Hematopoietic multipotent progenitor cell treated with erythropoietin and hydrocortisone succinate and interleukin-3 and kit ligand, for 15 days (in vitro differentiated cells): ENCODE measurements at regions not wholly inside any gene's neighbourhood (a gene's known extent, or its start where the extent isn't known, plus 50 kb on each side); places are given as distances from the start of the nearest gene placed in this dataset.

Source experiments
- DNase-seq: peaks from one replicate; pipeline ENCODE4 v3.0.0-alpha.2; 2015; ENCODE audit warnings: low spot score

DNA sequence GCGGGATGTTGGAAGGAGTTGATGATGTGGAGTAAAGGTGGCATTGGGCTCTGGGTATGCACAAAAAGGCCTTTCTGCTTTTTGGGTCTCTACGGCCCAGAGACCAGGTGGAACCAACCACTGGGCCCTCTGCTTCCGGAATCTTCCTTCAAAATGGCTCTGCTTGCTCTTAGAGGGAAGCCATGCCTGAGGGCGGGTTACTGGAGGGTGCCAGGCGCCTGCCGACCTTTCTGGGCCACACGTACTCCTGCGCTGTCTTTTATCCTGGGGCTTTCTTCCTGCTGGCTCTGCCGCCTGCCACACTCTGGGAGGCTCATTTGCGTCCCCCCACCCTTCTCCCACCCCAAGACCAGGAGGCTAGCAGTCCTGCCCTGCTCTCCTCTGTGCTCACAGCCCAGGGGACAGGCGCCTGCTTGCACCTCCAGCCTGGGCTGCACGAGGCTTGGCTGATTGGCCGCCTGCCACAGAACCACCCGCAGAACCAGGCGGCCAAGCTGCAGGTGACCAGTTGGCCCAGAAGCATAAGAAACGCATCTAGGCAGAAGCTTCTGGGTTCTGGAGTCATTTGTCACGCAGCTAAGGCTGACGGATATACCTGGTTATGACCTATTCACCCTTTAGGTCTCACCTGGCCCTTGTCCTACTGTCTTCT is 536.9 kb downstream of the TBC1D22A start:
- no peak for DNase-seq

DNA sequence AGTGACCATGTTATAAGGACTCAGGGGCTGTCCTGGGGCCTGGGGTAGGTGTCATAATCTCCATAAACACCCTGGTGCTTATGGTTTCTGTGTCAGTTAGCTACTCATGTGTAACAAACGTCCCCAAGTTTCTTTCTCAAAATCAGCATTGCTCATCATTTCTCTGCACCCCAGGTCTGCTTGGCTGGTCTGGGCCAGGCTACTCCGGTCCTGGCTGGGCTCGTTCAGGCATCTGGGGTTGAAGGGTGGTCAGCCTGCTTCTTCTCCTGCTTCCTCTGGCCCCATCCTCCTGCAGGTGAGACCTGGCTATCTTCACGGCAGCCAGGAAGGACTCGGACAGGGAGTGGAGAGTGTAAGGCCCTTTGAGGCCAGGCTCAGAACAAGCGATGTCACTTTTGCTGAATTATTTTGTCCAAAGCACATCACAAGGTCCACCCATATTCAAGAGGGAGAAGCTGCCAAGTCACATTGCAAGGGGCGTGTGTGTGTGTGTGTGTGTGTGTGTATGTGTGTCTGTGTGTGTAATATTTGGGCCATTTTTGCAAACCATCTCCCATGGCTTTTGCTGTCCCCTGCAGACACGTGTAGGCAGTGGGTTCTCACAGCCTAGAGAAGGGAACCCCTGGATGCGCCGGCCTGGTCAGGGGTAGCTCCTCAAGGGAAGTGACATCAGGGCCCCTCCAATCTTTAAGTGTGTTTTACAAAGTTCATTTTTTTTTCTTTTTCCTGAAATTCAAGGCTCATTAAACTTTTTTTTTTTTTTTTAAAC is 535.8 kb downstream of the TBC1D22A start:
- no peak for DNase-seq

DNA sequence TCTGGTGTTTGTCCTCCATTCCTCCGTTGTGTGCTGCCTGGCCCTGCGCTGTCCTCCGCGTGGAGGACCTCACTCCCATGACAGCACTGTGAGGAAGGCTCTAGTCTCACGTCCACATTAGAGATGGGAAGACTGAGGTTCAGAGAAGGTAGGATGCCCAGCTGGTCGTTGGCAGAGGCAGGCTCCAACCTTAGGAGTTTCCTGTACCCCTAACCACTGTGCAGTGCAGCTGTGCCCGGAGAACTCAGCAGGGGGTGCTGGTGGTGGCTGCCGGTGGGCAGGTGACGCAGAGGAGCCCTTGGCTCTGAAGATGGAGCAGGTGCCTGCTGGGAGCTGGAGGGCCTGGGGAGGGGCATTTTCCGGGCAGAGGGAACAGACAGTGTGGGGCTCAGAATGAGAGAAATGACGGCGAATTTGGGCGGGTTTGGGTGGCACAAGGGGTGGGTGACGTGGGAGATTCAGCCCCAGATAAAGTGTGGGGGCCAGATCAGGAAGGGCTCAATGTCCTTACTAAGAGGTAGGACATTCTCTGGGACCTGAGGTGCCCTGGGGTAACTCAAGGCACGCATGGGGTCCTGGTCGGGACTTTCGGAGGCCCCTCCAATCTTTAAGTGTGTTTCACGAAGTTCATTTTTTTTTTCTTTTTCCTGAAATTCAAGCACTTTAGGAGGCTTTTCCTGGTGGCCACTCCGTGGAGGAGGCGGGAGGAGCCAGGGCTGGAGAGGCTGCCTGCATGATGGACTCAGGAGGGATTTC is 535.0 kb downstream of the TBC1D22A start:
- no peak for DNase-seq

DNA sequence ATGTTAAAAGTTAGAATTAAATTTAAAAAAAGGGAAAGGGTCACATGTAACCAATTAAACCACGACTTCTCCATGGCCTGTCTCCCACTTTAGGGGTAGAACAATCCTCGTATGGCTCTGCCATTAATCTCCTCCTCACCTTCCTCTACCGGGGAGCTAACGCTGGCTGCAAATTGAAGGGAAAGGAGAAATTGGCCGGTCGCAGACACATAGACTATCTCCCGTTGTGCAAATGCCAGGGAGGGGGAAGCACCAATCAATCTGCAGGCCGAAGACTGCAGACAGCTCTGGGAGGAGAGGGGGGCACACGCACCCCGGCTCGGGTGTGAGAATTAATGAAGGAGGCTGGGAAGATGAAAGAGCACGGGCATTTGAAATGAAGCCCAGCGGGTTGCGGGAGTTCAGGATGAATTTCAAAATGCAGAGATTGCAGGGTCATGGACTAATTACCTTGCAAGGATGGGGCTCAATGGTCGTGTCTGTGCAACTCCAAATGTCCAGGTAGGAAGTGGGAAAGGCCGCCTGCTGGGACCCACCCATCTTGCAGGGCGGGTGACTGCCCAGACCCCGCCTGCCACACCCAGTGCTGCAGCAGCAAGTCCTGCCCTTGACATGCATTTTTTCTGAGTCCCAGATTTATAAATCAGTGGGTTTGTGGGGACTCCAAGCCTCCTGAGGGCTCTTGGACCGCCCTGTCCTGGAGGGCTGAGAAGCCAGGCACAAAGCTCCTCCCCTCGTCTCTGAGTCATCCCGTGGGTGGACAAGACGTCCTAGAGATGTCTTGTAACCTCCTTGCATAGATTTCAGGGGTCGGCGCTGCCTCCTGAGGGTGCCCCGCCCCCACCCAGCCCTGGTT is 534.2 kb downstream of the TBC1D22A start:
- DNase-seq, result no peak

DNA sequence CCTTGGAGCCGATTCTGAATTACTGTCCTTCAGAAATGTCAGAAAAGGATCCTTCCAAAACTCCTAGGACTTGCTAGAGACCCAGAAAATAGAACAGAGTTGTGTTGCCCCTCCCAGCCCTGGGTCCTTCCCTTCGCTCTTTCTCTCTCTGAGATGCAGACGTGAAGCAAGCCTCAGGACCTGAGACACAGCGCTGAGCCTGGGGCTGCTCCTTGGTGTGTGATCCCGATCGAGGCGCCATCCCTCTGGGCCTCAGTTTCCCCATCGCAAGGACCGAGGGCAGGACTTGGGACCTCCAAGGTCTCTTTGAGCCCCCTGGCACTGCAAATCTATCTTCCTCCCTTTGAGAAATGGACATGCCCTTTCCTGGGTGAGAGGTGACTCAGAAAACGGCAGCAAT is 533.5 kb downstream of the TBC1D22A start:
- DNase-seq, result no peak

DNA sequence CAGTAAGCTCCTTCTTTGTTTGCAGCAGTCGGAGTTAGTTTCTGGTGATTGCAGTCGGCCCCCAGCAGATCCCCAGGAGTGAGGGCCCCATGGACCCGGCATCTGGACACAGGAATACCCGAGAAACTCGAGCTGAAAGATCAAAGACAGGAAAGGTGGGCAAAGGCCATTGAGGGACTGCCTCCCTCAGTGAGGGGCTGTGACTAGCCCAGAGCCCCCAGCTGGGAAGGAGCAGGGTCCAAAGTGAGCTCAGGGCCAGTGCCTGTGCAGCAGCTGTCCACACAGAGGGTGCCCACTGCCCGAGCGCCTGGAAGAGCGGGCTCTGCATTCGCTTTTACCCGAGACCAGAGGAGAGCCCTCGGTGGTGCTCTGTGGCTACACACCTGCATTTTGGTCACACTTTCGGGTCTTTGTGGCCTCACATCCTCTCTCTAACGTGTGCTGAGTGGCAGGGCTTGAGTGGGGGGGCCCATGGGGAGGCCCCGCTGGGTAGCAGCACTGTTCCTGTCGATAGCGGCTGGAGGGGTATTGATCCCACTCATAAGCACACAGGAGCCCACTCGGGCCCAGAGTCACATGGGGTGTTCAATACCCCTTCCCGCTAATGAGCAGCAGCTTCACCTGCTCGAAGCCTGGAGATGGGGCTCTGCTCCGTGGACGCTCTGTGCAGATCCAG is 532.9 kb downstream of the TBC1D22A start:
- DNase-seq, result no peak

DNA sequence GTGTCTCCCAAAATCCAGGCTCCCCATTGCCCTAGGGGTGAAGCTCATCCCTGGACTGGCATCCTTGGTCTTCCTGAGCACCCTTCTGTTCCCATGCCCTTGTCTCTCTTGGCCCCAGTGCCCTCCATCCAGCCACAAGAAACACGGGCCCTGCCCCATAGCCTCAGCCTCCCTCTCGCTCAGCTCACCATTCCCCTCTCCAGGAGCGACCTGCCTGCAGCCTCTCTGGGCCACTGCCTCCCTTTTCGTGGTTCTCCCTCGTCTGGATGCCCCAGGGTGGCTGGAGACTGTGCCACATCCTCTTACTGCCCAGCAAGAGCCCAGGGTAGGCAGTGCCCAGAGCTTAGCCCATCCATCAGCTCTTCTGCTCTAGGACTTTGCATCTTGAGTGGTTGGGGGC is 532.1 kb downstream of the TBC1D22A start:
- no peak for DNase-seq

DNA sequence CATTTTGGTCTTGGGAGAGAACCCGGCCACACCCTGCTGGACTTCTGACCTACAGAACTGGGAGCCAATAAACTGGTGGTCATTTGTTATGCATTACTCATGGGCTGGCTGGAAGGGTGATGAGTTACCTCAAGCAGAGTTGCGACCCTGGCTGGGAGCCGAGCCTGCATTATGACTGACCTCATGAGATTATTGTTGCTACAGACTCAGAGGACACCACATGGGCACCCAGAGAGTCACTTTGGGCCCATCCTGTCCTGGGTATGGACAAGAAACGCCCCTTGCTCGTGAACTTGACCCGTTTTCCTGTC is 531.7 kb downstream of the TBC1D22A start:
- DNase-seq, result no peak

DNA sequence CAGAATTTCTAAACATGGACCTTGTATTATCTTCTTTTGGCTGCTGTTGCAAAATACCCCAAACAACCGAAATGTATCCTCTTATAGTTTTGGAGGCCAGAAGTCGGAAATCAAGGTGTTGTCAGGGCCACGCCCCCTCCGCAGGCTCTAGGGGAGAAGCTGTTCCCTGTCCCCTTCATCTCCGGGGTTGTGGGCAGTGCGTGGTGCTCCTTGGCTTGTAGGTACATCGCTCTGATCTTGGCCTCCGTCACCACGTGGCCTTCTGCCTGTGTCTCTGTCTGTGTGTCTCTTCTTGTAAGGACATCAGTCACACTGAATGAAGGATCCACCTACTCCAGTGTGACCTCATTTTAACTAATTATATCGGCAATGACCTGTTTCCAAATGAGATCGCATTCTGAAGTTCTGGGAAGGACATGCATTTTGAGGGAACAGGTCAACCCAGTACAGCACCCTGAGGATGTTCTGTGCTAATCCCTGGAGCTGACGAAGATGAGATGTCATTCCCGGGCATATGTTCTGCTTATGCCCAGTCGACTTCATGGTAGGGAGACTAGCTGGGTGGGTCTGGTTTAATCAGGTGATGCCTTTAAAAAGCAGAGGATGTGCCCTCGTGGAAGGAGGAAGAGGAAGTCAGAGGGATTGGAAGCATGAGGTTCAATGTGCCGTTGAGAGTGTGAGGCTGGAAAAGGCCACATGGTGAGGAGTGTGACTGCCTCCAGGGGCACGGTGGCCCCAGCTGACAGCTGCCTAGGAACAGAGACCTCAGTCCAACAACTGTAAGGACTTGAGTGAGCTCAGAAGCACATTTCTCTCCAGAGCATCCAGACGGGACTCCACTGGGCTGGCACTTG is 531.1 kb downstream of the TBC1D22A start:
- no peak for DNase-seq

DNA sequence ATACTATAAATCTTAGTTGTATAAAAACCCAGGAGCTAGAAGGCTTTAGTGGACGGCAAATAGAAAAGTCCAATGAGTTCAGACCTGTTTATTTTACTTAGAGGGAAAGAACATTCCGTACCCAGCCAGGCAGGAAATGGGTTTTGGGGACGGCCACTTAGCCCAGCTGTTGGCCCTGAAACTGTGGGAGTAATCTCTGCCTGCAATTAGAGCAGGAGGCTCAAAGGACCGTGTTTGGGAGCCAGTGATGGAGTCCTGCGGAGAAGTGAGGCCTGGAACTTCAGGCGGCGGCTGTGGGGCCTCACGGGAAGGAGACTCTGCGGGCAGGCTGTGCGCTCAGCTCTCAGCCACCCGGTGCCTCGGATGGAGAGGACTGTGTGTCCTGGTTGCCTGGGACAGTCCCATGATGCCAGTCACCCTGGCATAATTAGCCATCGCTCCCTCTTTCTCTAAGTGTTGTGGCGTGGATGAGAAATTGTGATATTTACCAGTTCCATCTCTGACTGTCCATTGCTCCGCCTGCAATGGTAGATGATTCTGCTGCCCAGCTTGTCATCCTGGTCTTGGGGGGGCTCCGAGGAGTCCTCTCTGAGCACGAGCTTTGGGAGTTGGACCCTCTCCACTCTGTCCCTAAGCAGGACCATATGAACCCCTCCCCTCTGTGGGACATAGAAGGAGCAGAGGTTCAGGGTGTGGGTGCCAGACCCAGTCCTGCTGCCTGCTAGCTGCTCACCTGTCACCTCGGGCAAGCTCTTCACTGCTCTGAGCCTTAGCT is 530.3 kb downstream of the TBC1D22A start:
- DNase-seq, result no peak

DNA sequence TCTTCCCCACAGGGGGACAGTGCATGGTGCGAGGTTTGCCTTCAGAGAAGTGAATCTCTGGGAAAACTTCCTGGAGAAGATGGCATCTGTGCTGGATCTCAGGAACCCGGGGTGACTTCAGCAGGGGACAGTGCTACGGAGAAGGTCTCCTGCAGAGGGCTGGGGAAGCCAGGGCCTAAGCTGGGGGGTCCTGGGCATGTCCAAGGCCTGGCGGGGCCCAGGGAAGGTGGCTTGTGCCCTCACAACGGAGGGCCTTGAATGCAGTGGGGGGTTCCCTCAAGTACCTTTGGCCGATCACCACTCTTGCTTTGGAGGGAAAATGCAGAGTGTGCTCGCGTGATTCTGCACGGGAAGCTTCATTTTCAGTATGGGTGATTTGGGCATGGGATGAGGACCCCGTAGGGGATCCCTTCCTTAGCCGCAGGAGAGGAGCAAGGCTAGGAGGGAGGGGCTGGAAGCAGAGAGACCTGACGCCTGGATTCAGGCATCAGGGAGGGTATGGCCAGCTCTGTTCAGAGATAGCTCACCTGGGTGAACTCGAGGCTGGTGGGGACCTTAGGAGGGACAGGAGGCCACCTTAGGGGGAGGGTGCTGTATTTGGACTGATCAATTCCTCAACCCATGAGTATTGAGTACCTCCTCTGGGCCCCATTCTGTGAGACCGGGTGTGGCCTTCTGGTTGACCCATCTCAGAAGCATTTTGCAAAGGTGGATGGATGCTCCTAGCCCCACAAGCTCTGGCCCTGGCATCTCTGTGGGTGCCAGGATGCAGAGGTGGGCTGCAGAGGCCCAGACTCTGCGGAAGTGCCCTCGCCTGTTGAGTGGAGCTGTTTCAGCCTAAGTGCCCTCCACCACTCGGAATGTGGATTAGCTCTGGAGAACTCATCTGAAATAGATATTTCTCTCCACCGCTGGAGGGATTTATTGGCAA is 529.4 kb downstream of the TBC1D22A start:
- no peak for DNase-seq

DNA sequence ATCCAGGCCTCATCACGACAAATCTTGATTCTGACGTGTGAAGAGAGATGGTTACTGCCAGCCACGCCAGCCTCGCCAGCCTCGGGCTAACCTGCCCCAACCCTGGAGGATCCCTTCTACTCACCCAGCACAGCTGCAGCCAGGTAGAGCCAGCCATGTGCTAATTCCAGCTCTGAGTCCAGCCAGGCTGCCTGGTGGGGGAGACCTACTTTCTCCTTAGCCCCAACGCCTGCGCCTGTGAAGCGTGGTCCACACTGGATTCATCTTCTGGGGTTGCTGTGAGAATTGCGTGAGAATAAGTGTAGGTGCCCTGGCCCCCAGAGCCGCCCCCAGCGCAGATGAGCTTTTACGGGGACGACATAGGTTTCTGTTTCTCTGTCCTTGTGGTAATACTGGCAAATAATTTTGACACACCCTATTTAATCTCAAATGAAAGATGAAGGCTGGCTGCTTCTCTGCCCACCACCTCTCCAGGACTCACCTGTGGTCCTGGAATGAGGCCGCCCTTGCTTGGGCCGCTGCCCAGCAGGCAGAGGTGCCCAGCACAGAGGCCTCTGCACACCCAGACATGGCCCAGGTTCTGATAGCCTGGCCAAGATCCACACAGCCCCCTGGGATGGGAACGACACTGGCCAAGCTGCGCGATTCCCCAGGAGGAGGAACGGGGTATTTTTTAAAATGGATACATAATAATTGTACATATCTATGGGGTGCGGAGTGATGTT is 528.4 kb downstream of the TBC1D22A start:
- no peak for DNase-seq

DNA sequence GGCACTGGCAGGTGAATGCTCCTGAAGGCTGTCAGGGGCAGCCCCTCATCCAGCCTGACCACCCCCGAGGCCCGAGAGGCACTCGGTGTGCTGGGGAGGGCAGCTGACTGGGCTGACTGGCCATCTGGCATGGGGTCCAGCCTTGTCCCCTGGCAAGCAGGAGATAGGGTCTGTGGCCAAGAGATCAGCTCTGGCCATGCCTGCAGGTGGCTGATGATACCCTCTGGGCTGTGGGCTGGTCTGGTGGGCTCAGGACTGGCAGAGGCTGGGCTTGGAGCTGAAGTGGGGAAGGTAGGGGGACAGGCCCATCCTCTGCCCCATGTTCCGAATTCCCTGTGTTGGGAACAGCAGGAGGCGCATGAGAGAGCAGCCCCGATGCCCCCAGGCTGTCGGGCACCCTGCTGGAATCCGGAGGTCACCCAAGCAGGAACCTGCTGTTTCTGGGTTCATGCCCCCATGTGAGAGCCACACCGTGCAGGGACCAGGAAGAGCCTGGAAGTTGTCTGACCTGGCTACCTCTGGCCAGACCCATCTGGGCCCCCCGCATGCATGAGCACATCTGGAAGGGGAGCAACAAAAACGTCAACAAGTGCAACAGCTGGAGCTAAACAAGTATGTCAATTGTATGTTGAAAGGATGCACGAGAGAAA is 527.0 kb downstream of the TBC1D22A start:
- DNase-seq, result no peak

DNA sequence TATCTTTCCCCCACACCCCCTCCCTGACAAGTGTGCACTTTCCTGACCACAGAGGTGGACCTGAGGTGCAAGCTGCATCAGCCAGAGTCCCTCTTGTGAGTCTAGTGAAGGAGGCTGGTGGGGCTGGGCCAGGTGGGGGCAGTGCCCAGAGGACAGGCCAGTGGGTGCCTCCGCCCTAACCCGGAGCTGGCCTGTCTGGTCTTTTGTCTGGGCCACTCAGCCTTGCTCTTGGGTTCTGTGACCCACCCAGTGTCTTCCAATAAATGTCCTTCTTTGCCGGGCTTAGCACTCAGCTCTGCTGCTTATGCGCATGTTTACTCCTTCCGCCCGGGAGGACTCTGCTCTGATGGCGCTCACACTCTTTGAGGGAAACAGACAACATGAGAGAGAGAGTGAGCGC is 526.2 kb downstream of the TBC1D22A start:
- DNase-seq, result no peak

DNA sequence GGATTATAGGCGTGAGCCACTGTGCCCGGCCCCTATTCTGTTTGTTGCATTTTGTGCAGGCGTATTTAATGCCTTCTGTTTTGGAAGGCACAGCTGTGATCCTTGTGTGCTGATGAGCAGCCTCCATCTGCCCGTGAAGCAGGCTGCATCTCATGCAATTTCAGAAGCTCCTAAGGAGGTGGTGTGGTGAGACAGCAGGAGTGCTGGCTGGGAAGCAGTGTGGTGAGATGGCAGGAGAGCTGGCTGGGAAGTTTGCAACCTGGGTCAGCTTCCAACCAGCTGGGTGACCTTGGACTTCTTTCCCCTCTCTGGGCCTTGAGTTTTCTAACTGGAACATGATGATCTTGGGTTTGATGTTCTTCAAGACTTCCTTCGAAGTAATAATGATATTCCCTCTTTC is 525.1 kb downstream of the TBC1D22A start:
- no peak for DNase-seq

DNA sequence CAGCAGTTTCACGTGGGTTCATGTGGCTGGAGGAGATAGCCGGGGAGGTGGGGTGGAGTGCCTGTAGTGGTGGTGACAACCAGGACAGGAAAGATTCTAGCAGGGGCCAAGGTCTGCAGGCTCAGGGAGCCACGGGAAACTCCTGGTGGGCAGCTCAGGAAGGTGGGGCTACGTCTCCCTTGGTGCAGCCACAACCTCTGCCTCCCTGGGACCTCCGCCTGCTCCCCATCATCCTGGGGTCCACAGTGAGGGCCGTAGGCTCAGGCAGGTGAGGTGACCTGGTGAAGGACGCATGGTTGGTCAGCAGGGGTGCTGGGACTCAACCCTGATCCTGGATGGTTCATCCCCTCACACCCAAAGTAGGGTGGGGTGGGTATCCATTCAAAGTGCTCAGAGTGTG is 524.1 kb downstream of the TBC1D22A start:
- DNase-seq, result no peak

DNA sequence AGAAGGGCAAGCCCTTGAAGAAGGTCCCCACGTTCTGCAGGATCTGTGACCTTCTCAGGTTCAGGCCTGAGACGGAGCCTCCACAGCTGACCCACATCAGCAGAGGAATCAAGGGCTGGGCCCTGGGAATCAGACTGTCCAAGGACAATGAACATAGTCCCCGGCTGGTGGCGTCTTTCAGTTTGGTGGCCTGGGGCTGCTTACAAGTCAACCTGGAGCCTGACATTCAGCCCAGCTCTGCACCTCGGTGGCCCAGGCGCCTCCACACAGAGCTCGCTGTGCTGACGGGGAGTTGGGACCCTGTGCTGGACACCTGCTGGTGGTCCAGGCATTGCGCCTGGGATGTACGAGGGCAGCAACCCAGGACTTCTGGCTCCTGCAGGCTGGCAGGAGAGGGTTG is 523.5 kb downstream of the TBC1D22A start:
- no peak for DNase-seq

DNA sequence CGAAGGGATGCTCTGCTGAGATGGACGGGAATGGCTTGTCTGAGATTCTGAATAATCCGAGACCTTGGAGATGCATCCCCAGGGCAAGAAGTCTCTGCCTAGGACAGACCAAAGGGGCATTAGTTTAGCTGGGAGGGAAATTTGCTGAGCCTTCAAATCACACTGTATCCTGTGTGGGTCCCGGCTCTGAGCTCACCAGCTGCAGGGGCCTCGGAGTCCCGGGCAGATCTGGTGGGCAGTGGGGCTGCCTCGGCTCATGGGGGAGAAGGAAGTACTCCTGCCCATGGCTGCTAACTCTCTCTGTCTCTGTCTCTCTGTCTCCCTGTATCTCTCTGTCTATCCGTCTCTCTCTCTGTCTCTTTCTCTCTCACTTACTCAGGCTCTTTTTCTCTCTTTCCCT is 522.4 kb downstream of the TBC1D22A start:
- no peak for DNase-seq
